ENCODE measurements at regions not wholly inside any gene's neighbourhood (a gene's known extent, or its start where the extent isn't known, plus 50 kb on each side); places are given as distances from the start of the nearest gene placed in this dataset.

- DNase-seq (ENCODE audit: low spot score): no peak
Measured at GRCh38 chrX:42946544-42947194, 168.7 kb upstream of the PPP1R2C start.

- no peak for DNase-seq (ENCODE audit: low spot score)
Measured at GRCh38 chrX:42948723-42949657, 171.0 kb upstream of the PPP1R2C start.

- no peak for DNase-seq (ENCODE audit: low spot score)
Measured at GRCh38 chrX:42951747-42952146, 173.8 kb upstream of the PPP1R2C start.

GRCh38 chrX:42952621-42953020 is 174.7 kb upstream of the PPP1R2C start:
- no peak for DNase-seq (ENCODE audit: low spot score)

GRCh38 chrX:42954880-42955279 is 176.9 kb upstream of the PPP1R2C start:
- no peak for DNase-seq (ENCODE audit: low spot score)

GRCh38 chrX:42955349-42955748 is 177.4 kb upstream of the PPP1R2C start:
- no peak for DNase-seq (ENCODE audit: low spot score)

- no peak for DNase-seq (ENCODE audit: low spot score)
Measured at GRCh38 chrX:42967681-42968300, 189.8 kb upstream of the PPP1R2C start.

GRCh38 chrX:42973321-42973720 is 195.4 kb upstream of the PPP1R2C start:
- no peak for DNase-seq (ENCODE audit: low spot score)

GRCh38 chrX:42975906-42976305 is 197.9 kb upstream of the PPP1R2C start:
- no peak for DNase-seq (ENCODE audit: low spot score)

- no peak for DNase-seq (ENCODE audit: low spot score)
Measured at GRCh38 chrX:42976746-42977366, 198.9 kb upstream of the PPP1R2C start.

GRCh38 chrX:42978655-42979379 is 200.9 kb upstream of the PPP1R2C start:
- DNase-seq (ENCODE audit: low spot score): no peak

- no peak for DNase-seq (ENCODE audit: low spot score)
Measured at GRCh38 chrX:42988700-42989099, 210.7 kb upstream of the PPP1R2C start.

GRCh38 chrX:42992199-42992943 is 214.4 kb upstream of the PPP1R2C start:
- peak; percentile 29 for DNase-seq (ENCODE audit: low spot score)

GRCh38 chrX:42996861-42997260 is 218.9 kb upstream of the PPP1R2C start:
- DNase-seq (ENCODE audit: low spot score): no peak

- DNase-seq (ENCODE audit: low spot score): no peak
Measured at GRCh38 chrX:43000121-43000520, 222.2 kb upstream of the PPP1R2C start.

- DNase-seq (ENCODE audit: low spot score): no peak
Measured at GRCh38 chrX:43002526-43003203, 224.7 kb upstream of the PPP1R2C start.

- no peak for DNase-seq (ENCODE audit: low spot score)
Measured at GRCh38 chrX:43003204-43003565, 225.2 kb upstream of the PPP1R2C start.

- no peak for DNase-seq (ENCODE audit: low spot score)
Measured at GRCh38 chrX:43003939-43004338, 226.0 kb upstream of the PPP1R2C start.

GRCh38 chrX:43005561-43005960 is 227.6 kb upstream of the PPP1R2C start:
- no peak for DNase-seq (ENCODE audit: low spot score)

- DNase-seq (ENCODE audit: low spot score): no peak
Measured at GRCh38 chrX:43008356-43008755, 230.4 kb upstream of the PPP1R2C start.

GRCh38 chrX:43016021-43016420 is 238.1 kb upstream of the PPP1R2C start:
- no peak for DNase-seq (ENCODE audit: low spot score)
